ENCODE measurements at regions not wholly inside any gene's neighbourhood (a gene's known extent, or its start where the extent isn't known, plus 50 kb on each side); places are given as distances from the start of the nearest gene placed in this dataset.
"Not testable (repeated sequence)": the region's sequence is repeated elsewhere in the genome, so short reads cannot be mapped to it uniquely, and the experiment has no call there.

DNA sequence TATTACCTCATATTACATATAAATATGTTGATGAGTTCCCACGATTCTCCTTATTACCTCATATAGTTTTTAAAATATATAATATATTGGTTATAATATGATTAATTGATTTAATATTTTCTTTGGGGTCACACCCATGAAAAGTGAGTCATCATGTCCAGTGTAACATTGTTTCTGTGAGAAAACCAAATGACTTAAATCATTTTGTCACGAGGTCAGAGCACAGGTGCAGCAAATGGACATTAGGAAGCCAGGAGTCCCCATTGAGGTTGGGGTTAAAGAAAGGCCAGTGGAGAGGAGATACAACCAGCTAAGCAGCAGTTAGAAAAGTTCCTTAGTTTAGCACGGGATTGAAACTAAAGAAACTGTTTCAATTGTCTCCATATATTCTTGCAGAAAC, 133.9 kb upstream of the RAPGEF2 start:
- no peak overlapping the region for H3K4me3 ChIP-seq (ENCODE audit: low read depth, low read length)
- TF ChIP-seq, protein P1, sequence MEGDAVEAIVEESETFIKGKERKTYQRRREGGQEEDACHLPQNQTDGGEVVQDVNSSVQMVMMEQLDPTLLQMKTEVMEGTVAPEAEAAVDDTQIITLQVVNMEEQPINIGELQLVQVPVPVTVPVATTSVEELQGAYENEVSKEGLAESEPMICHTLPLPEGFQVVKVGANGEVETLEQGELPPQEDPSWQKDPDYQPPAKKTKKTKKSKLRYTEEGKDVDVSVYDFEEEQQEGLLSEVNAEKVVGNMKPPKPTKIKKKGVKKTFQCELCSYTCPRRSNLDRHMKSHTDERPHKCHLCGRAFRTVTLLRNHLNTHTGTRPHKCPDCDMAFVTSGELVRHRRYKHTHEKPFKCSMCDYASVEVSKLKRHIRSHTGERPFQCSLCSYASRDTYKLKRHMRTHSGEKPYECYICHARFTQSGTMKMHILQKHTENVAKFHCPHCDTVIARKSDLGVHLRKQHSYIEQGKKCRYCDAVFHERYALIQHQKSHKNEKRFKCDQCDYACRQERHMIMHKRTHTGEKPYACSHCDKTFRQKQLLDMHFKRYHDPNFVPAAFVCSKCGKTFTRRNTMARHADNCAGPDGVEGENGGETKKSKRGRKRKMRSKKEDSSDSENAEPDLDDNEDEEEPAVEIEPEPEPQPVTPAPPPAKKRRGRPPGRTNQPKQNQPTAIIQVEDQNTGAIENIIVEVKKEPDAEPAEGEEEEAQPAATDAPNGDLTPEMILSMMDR (IDR thresholded peaks at IDR 0.05; ENCODE audit: borderline replicate concordance, insufficient read depth, low read depth, low read length), result no peak

DNA sequence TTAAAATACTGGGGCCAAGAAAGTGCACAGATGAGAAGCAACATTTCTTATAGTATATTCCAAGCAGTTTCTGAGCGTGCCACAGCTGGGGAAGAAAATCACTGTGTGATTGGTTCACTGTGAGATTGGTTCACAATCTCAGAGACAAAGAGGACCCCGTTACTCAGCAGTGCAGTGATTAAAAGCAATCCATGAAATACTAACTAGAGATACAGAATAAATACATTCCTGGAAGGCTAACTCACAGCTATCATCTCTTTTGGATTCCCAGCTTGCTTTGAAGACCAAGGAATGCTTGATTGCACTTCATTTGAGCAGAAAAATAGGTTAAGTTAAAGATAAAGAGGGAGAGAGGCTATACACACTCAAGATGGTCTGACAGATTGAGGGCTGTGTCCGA, 132.1 kb upstream of the RAPGEF2 start:
- TF ChIP-seq, protein P1 (IDR thresholded peaks at IDR 0.05; ENCODE audit: borderline replicate concordance, insufficient read depth, low read depth, low read length), result no peak
- H3K4me3 ChIP-seq (ENCODE audit: low read depth, low read length), result no peak overlapping the region

DNA sequence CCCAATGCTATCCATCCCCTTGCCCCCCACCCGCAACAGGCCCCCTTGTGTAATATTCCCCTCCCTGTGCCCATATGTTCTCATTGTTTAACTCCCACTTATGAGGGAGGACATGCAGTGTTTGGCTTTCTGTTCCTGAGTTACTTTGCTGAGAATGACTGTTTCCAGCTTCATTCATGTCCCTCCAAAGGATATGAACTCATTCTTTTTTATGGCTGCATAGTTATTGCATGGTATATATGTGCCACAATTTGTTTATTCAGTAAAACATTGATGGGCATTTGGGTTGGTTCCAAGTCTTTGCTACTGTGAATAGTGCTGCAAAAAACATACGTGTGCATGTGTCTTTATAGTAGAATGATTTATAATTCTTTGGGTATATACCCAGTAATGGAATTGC, 128.4 kb upstream of the RAPGEF2 start:
- H3K4me3 ChIP-seq (ENCODE audit: low read depth, low read length), result not testable (repeated sequence)

DNA sequence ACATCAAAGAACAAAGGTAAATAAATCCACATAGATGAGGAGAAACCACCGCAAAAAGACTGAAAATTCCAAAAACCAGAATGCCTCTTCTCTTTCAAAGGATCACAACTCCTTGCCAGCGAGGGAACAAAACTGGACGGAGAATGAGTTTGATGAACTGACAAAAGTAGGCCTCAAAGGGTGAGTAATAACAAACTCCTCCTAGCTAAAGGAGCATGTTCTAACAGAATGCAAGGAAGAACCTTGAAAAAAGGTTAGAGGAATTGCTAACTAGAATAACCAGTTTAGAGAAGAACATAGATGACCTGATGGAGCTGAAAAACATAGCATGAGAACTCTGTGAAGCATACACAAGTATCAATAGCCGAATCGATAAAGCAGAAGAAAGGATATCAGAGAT, 122.2 kb upstream of the RAPGEF2 start:
- H3K4me3 ChIP-seq (ENCODE audit: low read depth, low read length), result not testable (repeated sequence)

DNA sequence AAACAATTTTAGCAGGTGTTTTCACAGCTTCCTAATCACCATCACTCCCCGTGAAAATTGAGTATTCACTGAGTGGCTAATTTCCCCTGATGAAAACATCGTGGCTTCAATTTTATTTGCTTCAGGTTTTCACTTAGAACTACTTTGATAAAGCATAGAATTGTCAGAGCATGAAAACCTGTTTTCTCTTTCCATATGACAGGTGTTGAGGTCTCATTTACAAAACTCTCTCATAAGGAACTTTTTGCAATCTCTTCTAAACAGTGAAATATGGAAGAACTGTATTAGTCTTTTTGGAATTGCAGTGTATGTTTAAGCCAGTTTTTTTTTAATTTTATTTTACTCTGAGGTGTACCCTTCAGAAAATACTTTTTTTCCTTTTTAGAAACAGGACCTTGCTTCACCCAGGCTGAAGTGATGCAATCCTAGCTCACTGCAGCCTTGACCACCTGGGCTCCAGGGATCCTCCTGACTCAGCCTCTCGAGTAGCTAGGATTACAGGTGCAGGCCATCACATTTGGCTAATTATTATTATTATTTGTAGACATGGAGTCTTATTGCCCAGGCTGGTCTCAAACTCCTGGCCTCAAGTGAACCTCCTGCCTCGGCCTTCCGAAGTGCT, 111.2 kb upstream of the RAPGEF2 start:
- TF ChIP-seq, protein P1 (IDR thresholded peaks at IDR 0.05; ENCODE audit: borderline replicate concordance, insufficient read depth, low read depth, low read length), result no peak
- no peak overlapping the region for H3K4me3 ChIP-seq (ENCODE audit: low read depth, low read length)

DNA sequence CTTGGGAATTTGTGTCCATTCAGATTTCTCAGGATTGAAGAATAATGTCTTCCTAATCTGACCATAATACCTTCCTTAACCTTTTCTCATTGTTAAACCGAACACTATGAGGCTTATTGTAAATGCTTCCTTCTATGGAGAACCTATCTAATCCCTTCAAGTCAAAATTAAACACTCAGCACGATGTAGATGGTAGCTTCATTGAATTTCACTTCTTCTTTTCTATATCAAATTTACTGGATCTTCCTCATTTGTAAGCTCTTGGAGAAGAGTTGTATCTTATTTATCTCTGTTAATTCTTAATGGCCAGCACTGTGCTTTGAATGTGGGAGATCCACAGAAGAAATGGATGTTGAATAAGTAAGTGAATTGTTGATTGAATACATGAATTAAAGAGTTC, 109.0 kb upstream of the RAPGEF2 start:
- H3K4me3 ChIP-seq (ENCODE audit: low read depth, low read length), result no peak overlapping the region
- TF ChIP-seq, protein P1 (IDR thresholded peaks at IDR 0.05; ENCODE audit: borderline replicate concordance, insufficient read depth, low read depth, low read length), result no peak

DNA sequence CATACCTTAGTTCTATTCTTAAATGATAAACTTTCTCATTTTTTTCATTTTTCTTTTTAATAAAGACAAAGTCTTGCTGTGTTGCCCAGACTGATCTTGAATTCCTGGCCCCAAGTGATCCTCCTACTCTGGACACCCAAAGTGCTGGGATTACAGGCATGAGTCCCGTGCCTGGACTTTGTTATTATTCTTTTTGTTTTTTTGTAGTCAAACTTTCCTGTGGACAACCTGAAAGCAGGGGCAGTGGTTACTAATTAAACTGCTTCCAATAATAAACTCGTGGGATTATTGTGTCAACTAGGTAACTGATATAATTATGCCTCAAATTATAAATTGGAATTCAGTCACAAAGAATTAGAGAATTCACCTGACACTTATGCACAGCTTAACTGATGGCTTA, 107.8 kb upstream of the RAPGEF2 start:
- TF ChIP-seq, protein P1 (IDR thresholded peaks at IDR 0.05; ENCODE audit: borderline replicate concordance, insufficient read depth, low read depth, low read length), result no peak
- no peak overlapping the region for H3K4me3 ChIP-seq (ENCODE audit: low read depth, low read length)

DNA sequence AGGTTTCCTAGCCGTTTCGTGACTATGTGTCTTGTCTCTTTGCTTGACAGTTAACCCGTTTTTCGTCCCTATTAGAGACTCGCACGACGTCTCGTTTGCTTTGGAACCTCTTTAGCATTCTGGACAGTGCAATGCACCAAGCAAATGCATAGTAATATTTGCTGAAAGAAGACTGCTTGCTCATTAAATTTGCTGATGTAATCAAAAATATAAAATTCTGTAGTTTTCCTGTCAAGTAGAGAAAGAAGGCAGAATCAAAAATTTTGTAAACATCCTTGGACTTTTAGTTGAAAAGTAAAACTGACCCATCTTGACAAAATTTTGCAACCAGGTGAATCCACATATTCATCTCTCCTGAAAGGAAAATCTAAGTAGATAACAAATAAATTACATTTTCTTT, 106.9 kb upstream of the RAPGEF2 start:
- TF ChIP-seq, protein P1 (IDR thresholded peaks at IDR 0.05; ENCODE audit: borderline replicate concordance, insufficient read depth, low read depth, low read length), result no peak
- H3K4me3 ChIP-seq (ENCODE audit: low read depth, low read length), result no peak overlapping the region

Measured in GM12875 (cell line).